HEK293 (cell line): ENCODE measurements at regions not wholly inside any gene's neighbourhood (a gene's known extent, or its start where the extent isn't known, plus 50 kb on each side); places are given as distances from the start of the nearest gene placed in this dataset.

Source experiments
- GFI1B ChIP-seq: fragments of 450-650 bp; formaldehyde crosslinking; IDR thresholded peaks from 2 replicates; pipeline ENCODE4 v1.5.1; 2016; ENCODE audit warnings: missing biosample characterization, missing genetic modification characterization
- MEIS1 ChIP-seq: sonication (generic); formaldehyde crosslinking; IDR thresholded peaks from 2 replicates; pipeline ENCODE4 v1.8.1; 2022; ENCODE audit warnings: missing genetic modification reagents, mild to moderate bottlenecking, borderline replicate concordance
- ZNF138 ChIP-seq: fragments of 450-650 bp; formaldehyde crosslinking; IDR thresholded peaks from 2 replicates; pipeline ENCODE4 v1.5.1; 2016; ENCODE audit warnings: missing biosample characterization, missing genetic modification characterization, borderline replicate concordance
- ZNF654 ChIP-seq: fragments of 450-650 bp; formaldehyde crosslinking; IDR thresholded peaks from 2 replicates; pipeline ENCODE4 v1.5.1; 2016; ENCODE audit warnings: low read depth, missing biosample characterization, missing genetic modification characterization
- ZNF792 ChIP-seq: fragments of 450-650 bp; formaldehyde crosslinking; IDR thresholded peaks from 2 replicates; pipeline ENCODE4 v1.5.1; 2016; ENCODE audit warnings: missing biosample characterization, missing genetic modification characterization
- TF ChIP-seq, protein P1 (sequence below): fragments of 450-650 bp; formaldehyde crosslinking; IDR thresholded peaks from 2 replicates; pipeline ENCODE4 v1.5.1; 2016; ENCODE audit warnings: missing biosample characterization, missing genetic modification characterization
- TF ChIP-seq, protein P2 (sequence below): fragments of 450-650 bp; formaldehyde crosslinking; IDR thresholded peaks from 2 replicates; pipeline ENCODE4 v1.5.1; 2016; ENCODE audit warnings: missing biosample characterization, missing genetic modification characterization

DNA sequence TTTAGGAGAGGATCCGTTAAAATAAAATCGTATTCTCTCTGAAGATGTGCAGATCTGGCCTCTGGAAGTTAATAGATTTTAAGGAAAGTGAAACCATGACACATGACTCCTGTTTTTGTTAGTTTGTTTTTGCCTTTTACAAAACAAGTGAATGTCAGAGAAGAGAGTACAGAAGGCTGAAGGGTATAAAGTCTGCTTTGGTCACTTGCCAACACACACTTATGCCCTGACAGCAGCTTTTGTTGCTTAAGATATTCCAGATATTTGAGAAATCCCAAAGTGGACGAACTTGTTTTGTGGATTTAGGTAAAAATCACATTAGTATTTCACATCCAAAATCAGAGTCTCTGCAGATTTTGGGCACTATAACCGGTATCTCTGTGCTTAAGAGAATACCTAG lies 192.4 kb upstream of the RASGEF1B start:
- no peak for TF ChIP-seq MEIS1 (CRISPR knock-in tag)
- no peak for TF ChIP-seq ZNF138 (tag by site-specific recombination)
- TF ChIP-seq, protein P1, sequence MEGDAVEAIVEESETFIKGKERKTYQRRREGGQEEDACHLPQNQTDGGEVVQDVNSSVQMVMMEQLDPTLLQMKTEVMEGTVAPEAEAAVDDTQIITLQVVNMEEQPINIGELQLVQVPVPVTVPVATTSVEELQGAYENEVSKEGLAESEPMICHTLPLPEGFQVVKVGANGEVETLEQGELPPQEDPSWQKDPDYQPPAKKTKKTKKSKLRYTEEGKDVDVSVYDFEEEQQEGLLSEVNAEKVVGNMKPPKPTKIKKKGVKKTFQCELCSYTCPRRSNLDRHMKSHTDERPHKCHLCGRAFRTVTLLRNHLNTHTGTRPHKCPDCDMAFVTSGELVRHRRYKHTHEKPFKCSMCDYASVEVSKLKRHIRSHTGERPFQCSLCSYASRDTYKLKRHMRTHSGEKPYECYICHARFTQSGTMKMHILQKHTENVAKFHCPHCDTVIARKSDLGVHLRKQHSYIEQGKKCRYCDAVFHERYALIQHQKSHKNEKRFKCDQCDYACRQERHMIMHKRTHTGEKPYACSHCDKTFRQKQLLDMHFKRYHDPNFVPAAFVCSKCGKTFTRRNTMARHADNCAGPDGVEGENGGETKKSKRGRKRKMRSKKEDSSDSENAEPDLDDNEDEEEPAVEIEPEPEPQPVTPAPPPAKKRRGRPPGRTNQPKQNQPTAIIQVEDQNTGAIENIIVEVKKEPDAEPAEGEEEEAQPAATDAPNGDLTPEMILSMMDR (tag by site-specific recombination): no peak
- no peak for TF ChIP-seq ZNF654 (tag by site-specific recombination)
- TF ChIP-seq, protein P2, sequence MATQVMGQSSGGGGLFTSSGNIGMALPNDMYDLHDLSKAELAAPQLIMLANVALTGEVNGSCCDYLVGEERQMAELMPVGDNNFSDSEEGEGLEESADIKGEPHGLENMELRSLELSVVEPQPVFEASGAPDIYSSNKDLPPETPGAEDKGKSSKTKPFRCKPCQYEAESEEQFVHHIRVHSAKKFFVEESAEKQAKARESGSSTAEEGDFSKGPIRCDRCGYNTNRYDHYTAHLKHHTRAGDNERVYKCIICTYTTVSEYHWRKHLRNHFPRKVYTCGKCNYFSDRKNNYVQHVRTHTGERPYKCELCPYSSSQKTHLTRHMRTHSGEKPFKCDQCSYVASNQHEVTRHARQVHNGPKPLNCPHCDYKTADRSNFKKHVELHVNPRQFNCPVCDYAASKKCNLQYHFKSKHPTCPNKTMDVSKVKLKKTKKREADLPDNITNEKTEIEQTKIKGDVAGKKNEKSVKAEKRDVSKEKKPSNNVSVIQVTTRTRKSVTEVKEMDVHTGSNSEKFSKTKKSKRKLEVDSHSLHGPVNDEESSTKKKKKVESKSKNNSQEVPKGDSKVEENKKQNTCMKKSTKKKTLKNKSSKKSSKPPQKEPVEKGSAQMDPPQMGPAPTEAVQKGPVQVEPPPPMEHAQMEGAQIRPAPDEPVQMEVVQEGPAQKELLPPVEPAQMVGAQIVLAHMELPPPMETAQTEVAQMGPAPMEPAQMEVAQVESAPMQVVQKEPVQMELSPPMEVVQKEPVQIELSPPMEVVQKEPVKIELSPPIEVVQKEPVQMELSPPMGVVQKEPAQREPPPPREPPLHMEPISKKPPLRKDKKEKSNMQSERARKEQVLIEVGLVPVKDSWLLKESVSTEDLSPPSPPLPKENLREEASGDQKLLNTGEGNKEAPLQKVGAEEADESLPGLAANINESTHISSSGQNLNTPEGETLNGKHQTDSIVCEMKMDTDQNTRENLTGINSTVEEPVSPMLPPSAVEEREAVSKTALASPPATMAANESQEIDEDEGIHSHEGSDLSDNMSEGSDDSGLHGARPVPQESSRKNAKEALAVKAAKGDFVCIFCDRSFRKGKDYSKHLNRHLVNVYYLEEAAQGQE (tag by site-specific recombination): no peak
- no peak for TF ChIP-seq ZNF792
- TF ChIP-seq GFI1B (tag by site-specific recombination): no peak
